Astrocyte of the spinal cord (primary cell): ENCODE measurements at regions not wholly inside any gene's neighbourhood (a gene's known extent, or its start where the extent isn't known, plus 50 kb on each side); places are given as distances from the start of the nearest gene placed in this dataset.
"Not testable (repeated sequence)": the region's sequence is repeated elsewhere in the genome, so short reads cannot be mapped to it uniquely, and the experiment has no call there.

Experiments
- DNase-seq: peaks from one replicate; pipeline ENCODE4 v3.0.0; 2011; ENCODE audit warnings: low read depth, low spot score
- H3K4me3 ChIP-seq: 2 replicates; pipeline ENCODE4 v1.5.1; 2011; ENCODE audit warnings: low read depth, mild to moderate bottlenecking, low read length, moderate library complexity
- CTCF ChIP-seq: IDR thresholded peaks from 2 replicates; pipeline ENCODE4 v1.5.1; 2012; ENCODE audit warnings: low read depth, mild to moderate bottlenecking, low read length, inconsistent platforms
- in situ Hi-C: cut with HindIII; loops from 2 replicates; pipeline ENCODE4 v1.10.0; 2017; ENCODE audit warnings: low sequenced_read_pairs

GRCh38 chr6:133132466-133132971 lies 108.6 kb upstream of the EYA4 start:
- H3K4me3 ChIP-seq, result no peak overlapping the region
- in situ Hi-C loops, result no loop called here
- no peak for TF ChIP-seq CTCF
- no peak for DNase-seq

GRCh38 chr6:133136177-133136880 lies 104.8 kb upstream of the EYA4 start:
- no peak for TF ChIP-seq CTCF
- in situ Hi-C loops, result no loop called here
- no peak for DNase-seq
- no peak overlapping the region for H3K4me3 ChIP-seq

GRCh38 chr6:133147470-133148184 lies 93.5 kb upstream of the EYA4 start:
- in situ Hi-C loops, DNase-seq, H3K4me3 ChIP-seq: not testable (repeated sequence)

- no peak for TF ChIP-seq CTCF
- no peak overlapping the region for H3K4me3 ChIP-seq
- DNase-seq, result no peak
- in situ Hi-C loops, result no loop called here
Measured at GRCh38 chr6:133156689-133157088, 84.5 kb upstream of the EYA4 start.

GRCh38 chr6:133157995-133158394 lies 83.2 kb upstream of the EYA4 start:
- DNase-seq, result no peak
- H3K4me3 ChIP-seq, result no peak overlapping the region
- in situ Hi-C loops, result no loop called here
- TF ChIP-seq CTCF, result no peak

GRCh38 chr6:133159255-133159795 lies 81.8 kb upstream of the EYA4 start:
- no peak overlapping the region for H3K4me3 ChIP-seq
- in situ Hi-C loops, result no loop called here
- TF ChIP-seq CTCF, result no peak
- no peak for DNase-seq

- DNase-seq, result no peak
- in situ Hi-C loops, result no loop called here
- H3K4me3 ChIP-seq, result no peak overlapping the region
- no peak for TF ChIP-seq CTCF
Measured at GRCh38 chr6:133160536-133160935, 80.6 kb upstream of the EYA4 start.
